GM12891 (cell line): ENCODE measurements at regions not wholly inside any gene's neighbourhood (a gene's known extent, or its start where the extent isn't known, plus 50 kb on each side); places are given as distances from the start of the nearest gene placed in this dataset.

Experiments used
- PAX5 ChIP-seq: IDR thresholded peaks from 2 replicates; pipeline ENCODE4 v1.6.1; 2011; ENCODE audit warnings: low read length, moderate library complexity, mild to moderate bottlenecking; ENCODE audit not compliant: insufficient read depth, severe bottlenecking
- POLR2A ChIP-seq: IDR thresholded peaks from 2 replicates; pipeline ENCODE4 v1.6.1; 2011; ENCODE audit warnings: low read depth, low read length, control low read depth
- POLR2AphosphoS5 ChIP-seq: IDR thresholded peaks from 2 replicates; pipeline ENCODE4 v1.6.1; 2011; ENCODE audit warnings: low read depth, low read length, control low read depth
- TAF1 ChIP-seq: IDR thresholded peaks from 2 replicates; pipeline ENCODE4 v1.6.1; 2011; ENCODE audit warnings: low read depth, low read length, control low read depth

DNA sequence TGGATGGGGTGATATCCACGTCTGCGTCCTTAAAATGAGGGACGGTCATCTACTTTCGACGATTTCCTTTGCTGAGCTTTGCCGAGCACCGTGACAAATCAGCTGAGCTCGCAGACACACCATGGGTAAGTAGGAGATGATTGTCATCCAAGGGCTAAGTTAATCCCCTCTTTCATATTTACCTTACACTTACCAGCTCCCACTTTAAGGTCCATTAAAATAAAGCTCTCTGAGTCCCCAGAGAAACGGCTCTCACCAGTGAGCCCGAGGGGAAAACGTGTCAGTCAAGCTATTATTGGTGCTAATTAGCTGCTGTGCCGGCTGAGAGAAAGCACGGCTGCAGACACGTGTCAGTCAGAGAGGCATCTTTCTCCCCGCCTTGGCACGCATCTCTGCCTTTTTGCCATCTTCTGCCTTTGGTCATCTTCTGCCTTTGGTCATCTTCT, 72.2 kb downstream of the CRLF2 start:
- TF ChIP-seq POLR2A: no peak
- TF ChIP-seq TAF1: no peak
- TF ChIP-seq POLR2AphosphoS5: no peak
- no peak for TF ChIP-seq PAX5
